GM12878 (cell line): ENCODE measurements at regions not wholly inside any gene's neighbourhood (a gene's known extent, or its start where the extent isn't known, plus 50 kb on each side); places are given as distances from the start of the nearest gene placed in this dataset.

ENCODE experiments used
- ATAC-seq: fragments of 200-7000 bp; cut with Tn5 transposase; 3 replicates; pipeline ENCODE4 v1.9.1; 2020; ENCODE audit warnings: mild to moderate bottlenecking, moderate library complexity
- BruUV-seq: library from RNA; stranded (reverse); fragments of 400-500 nt; replicated peaks from 2 replicates; lab custom pipeline; 2021; lab: Mats Ljungman, UMichigan
- CTCF ChIA-PET: fragments of 300-600 bp; sonication (Branson Sonifier 250); formaldehyde crosslinking; extraction: SDS; loops from one replicate; lab custom pipeline; 2021; ENCODE audit warnings: inconsistent platforms; lab: Yijun Ruan, JAX
- POLR2A ChIA-PET: fragments of 350-600 bp; formaldehyde crosslinking; extraction: SDS; loops from one replicate; lab custom pipeline; 2021; ENCODE audit warnings: inconsistent platforms; lab: Charles Lee
- RAD21 ChIA-PET: fragments of 300-600 bp; sonication (Branson Sonifier 250); formaldehyde crosslinking; loops from one replicate; lab custom pipeline; 2023; ENCODE audit warnings: antibody characterized with exemption; ENCODE audit not compliant: unreplicated experiment; lab: Charles Lee
- SMC1A ChIA-PET: fragments of 300-600 bp; sonication (Branson Sonifier 250); formaldehyde crosslinking; loops from one replicate; lab custom pipeline; 2023; ENCODE audit not compliant: unreplicated experiment, uncharacterized antibody; lab: Charles Lee
- DNase-seq: peaks from one replicate; pipeline ENCODE4 v3.0.0-alpha.2; 2011; ENCODE audit warnings: low read depth, low spot score
- FAIRE-seq: peaks from 3 replicates; lab custom pipeline; 2011; peaks lifted over from hg19 to GRCh38; lab: Jason Lieb, UNC
- H2AFZ ChIP-seq: 2 replicates; pipeline ENCODE4 v1.6.0; 2011; ENCODE audit warnings: low read depth, low read length, control low read depth; ENCODE audit not compliant: control insufficient read depth
- H3K27ac ChIP-seq: 2 replicates; pipeline ENCODE4 v1.5.1; 2011; ENCODE audit warnings: control low read depth; ENCODE audit not compliant: control insufficient read depth, insufficient read depth
- H3K27me3 ChIP-seq, 2 experiments: replicated peaks in 1 of 2; 2 replicates each; pipeline versions ENCODE4 v1.6.0 to v1.6.1; 2011; ENCODE audit warnings: low read length in 1 of 2; ENCODE audit not compliant: control insufficient read depth in 2 of 2, insufficient read depth in 2 of 2
- H3K36me3 ChIP-seq, 2 experiments: 2 replicates each; pipeline ENCODE4 v1.5.1; 2011; ENCODE audit warnings: low read length in 1 of 2; ENCODE audit not compliant: control insufficient read depth in 2 of 2, insufficient read depth in 2 of 2
- H3K4me1 ChIP-seq: 2 replicates; pipeline ENCODE4 v1.6.1; 2011; ENCODE audit warnings: mild to moderate bottlenecking, low read length, moderate library complexity, mixed read lengths; ENCODE audit not compliant: control insufficient read depth, insufficient read depth
- H3K4me2 ChIP-seq: 2 replicates; pipeline ENCODE4 v1.6.0; 2011; ENCODE audit warnings: control low read depth; ENCODE audit not compliant: control insufficient read depth, insufficient read depth
- H3K4me3 ChIP-seq: fragments of 200-600 bp; sonication (generic); 2 replicates; pipeline ENCODE4 v1.5.1; 2016
- H3K79me2 ChIP-seq: 2 replicates; pipeline ENCODE4 v1.6.0; 2011; ENCODE audit warnings: low read length; ENCODE audit not compliant: control insufficient read depth, insufficient read depth
- H3K9ac ChIP-seq: 2 replicates; pipeline ENCODE4 v1.8.0; 2011; ENCODE audit warnings: low read length, control low read depth, mixed read lengths; ENCODE audit not compliant: control insufficient read depth, insufficient read depth
- H3K9me3 ChIP-seq: replicated peaks from 3 replicates; pipeline ENCODE4 v1.5.1; 2011; ENCODE audit warnings: mild to moderate bottlenecking, low read length; ENCODE audit not compliant: control insufficient read depth, insufficient read depth
- H4K20me1 ChIP-seq: 2 replicates; pipeline ENCODE4 v1.6.0; 2011; ENCODE audit not compliant: control insufficient read depth, insufficient read depth
- BCL11A ChIP-seq: IDR thresholded peaks from 2 replicates; pipeline ENCODE4 v1.6.1; 2011; ENCODE audit warnings: low read depth, low read length
- FOS ChIP-seq: IDR thresholded peaks from 3 replicates; pipeline ENCODE4 v1.6.1; 2011; ENCODE audit warnings: borderline replicate concordance; ENCODE audit not compliant: insufficient read length; ENCODE audit errors: extremely low read depth
- JUND ChIP-seq: IDR thresholded peaks from 2 replicates; pipeline ENCODE4 v1.6.1; 2012; ENCODE audit warnings: low read depth, mild to moderate bottlenecking, low read length, improper control_type of control experiment, moderate library complexity
- MXI1 ChIP-seq: fragments of 150-350 bp; IDR thresholded peaks from 2 replicates; pipeline ENCODE4 v1.6.1; 2011; ENCODE audit warnings: low read depth, mild to moderate bottlenecking, inconsistent platforms, low read length, improper control_type of control experiment
- NR2F1 ChIP-seq: fragments of 450-650 bp; conservative IDR thresholded peaks from 2 replicates; pipeline ENCODE4 v1.6.1; 2017; ENCODE audit warnings: mild to moderate bottlenecking
- TBL1XR1 ChIP-seq: IDR thresholded peaks from 2 replicates; pipeline ENCODE4 v1.6.1; 2012; ENCODE audit warnings: low read depth, low read length, improper control_type of control experiment
- ZZZ3 ChIP-seq: IDR thresholded peaks from 2 replicates; pipeline ENCODE4 v1.6.1; 2011; ENCODE audit warnings: low read depth; ENCODE audit not compliant: control insufficient read depth, insufficient read length
- WGBS: methylation state at CpG from one replicate; pipeline ENCODE4 v1.1.6; 2016; ENCODE audit warnings: low lambda C conversion rate; ENCODE audit not compliant: insufficient replicate concordance, insufficient coverage; ENCODE audit errors: missing lambda C conversion rate; 5-methylcytosine and 5-hydroxymethylcytosine counted together
- in situ Hi-C: fragments of 300-500 bp; cut with MboI; formaldehyde crosslinking; loops from 9 replicates; pipeline ENCODE4 v1.14.3; 2018; ENCODE audit warnings: mixed read lengths
- intact Hi-C: fragments of 100-400 bp; cut with micrococcal nuclease; formaldehyde crosslinking; loops from one replicate; pipeline ENCODE4 v1.14.2; 2022; ENCODE audit not compliant: unreplicated experiment
- TF ChIP-seq, protein P1 (sequence below): fragments of 450-650 bp; IDR thresholded peaks from 2 replicates; pipeline ENCODE4 v1.6.1; 2017; ENCODE audit warnings: low read depth, mild to moderate bottlenecking, moderate library complexity

DNA sequence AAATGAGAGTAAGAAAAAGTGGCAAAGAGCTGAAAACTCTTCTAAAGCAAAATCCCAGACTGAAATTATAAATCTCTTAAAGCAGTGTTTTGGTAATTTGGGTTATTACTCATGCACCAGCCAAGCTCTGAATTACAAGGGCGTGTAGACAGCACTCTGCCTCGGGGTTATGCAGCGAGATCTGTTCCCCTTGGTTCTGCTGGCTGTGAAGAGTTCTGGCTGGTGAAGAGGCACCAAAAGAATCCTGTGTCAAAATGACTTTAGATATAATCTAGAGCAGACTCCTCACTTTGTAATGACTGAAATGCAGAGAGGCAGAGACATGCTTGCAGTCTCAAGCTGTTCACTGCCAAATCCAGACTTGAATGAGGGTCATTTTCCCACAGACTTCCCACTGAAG, 461.8 kb upstream of the CXADR start:
- no peak overlapping the region for H2AFZ ChIP-seq
- H3K9ac ChIP-seq = no peak overlapping the region
- ChIA-PET CTCF (no interaction called here), POLR2A (no interaction called here), RAD21 (no interaction called here), SMC1A (no interaction called here)
- no peak overlapping the region for H3K4me3 ChIP-seq
- TF ChIP-seq BCL11A = no peak
- TF ChIP-seq FOS = no peak
- no peak overlapping the region for H3K27ac ChIP-seq
- H3K4me2 ChIP-seq = no peak overlapping the region
- intact Hi-C loops = no loop called here
- H3K27me3 ChIP-seq = no peaks in the 10 kb centered on the region
- in situ Hi-C loops = no loop called here
- H3K4me1 ChIP-seq = no peaks in the 10 kb centered on the region
- no peaks in the 10 kb centered on the region for H4K20me1 ChIP-seq
- no peaks in the 10 kb centered on the region for H3K79me2 ChIP-seq
- FAIRE-seq (no peak), ATAC-seq (no peak), DNase-seq (no peak)
- 6% methylated on average over 3 of the region's 3 CpGs for WGBS
- no TSS peak for BruUV-seq
- no peaks in the 10 kb centered on the region; the same call in 2 of the 3 replicates for H3K9me3 ChIP-seq
- H3K36me3 ChIP-seq = no peaks in the 10 kb centered on the region

DNA sequence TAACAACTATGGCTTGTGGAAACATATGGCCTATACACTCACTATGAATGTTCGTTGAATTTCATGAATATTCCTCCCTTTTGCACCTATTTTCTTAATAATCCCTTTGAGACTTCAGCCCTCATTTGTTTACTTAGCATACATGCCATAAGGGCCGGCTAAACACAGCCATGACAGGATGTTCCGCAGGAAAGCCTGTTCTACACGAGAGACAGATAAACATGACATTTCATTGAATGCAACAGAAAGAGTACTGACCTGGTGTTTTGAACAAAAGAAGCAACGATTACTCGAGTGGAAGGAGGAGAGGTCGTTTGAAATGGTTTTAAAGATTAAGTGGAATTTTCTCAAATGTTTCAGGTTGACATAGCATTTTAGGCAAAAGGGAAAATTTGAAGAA, 459.5 kb upstream of the CXADR start:
- CTCF ChIA-PET = no interaction called here

More for the DNA sequence above, 459.5 kb upstream of the CXADR start:
- H3K9me3 ChIP-seq = no peaks in the 10 kb centered on the region; the same call in 1 of the 3 replicates
- ChIA-PET RAD21 (no interaction called here), SMC1A (no interaction called here), POLR2A (no interaction called here)
- intact Hi-C loops = no loop called here
- FAIRE-seq (no peak), ATAC-seq (no peak), DNase-seq (no peak)
- H3K27ac ChIP-seq = no peak overlapping the region
- no peaks in the 10 kb centered on the region for H4K20me1 ChIP-seq
- in situ Hi-C loops = no loop called here
- H3K4me2 ChIP-seq = no peak overlapping the region
- no peak overlapping the region for H2AFZ ChIP-seq
- H3K79me2 ChIP-seq = no peaks in the 10 kb centered on the region
- WGBS = 7% methylated on average over 7 of the region's 7 CpGs
- no peak overlapping the region for H3K9ac ChIP-seq
- no peak overlapping the region for H3K4me3 ChIP-seq
- H3K27me3 ChIP-seq = no peaks in the 10 kb centered on the region
- no peaks in the 10 kb centered on the region for H3K4me1 ChIP-seq
- H3K36me3 ChIP-seq = no peaks in the 10 kb centered on the region
- TF ChIP-seq NR2F1 (no peak), MXI1 (no peak), JUND (no peak), TBL1XR1 (no peak), ZZZ3 (no peak)
- TF ChIP-seq, protein P1, sequence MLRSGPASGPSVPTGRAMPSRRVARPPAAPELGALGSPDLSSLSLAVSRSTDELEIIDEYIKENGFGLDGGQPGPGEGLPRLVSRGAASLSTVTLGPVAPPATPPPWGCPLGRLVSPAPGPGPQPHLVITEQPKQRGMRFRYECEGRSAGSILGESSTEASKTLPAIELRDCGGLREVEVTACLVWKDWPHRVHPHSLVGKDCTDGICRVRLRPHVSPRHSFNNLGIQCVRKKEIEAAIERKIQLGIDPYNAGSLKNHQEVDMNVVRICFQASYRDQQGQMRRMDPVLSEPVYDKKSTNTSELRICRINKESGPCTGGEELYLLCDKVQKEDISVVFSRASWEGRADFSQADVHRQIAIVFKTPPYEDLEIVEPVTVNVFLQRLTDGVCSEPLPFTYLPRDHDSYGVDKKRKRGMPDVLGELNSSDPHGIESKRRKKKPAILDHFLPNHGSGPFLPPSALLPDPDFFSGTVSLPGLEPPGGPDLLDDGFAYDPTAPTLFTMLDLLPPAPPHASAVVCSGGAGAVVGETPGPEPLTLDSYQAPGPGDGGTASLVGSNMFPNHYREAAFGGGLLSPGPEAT = no peak
- BruUV-seq = no TSS peak
